Mucosa of stomach (tissue), 1 donor: ENCODE measurements at regions not wholly inside any gene's neighbourhood (a gene's known extent, or its start where the extent isn't known, plus 50 kb on each side); places are given as distances from the start of the nearest gene placed in this dataset.

Experiments
- H3K27me3 ChIP-seq: one replicate; pipeline ENCODE4 v1.7.0; 2013; ENCODE audit warnings: mild to moderate bottlenecking, low read length; ENCODE audit not compliant: control insufficient read depth, insufficient read depth
- H3K36me3 ChIP-seq: one replicate; pipeline ENCODE4 v1.7.0; 2013; ENCODE audit warnings: low read length; ENCODE audit not compliant: control insufficient read depth, insufficient read depth
- H3K4me1 ChIP-seq: one replicate; pipeline ENCODE4 v1.7.0; 2013; ENCODE audit warnings: mild to moderate bottlenecking, low read length; ENCODE audit not compliant: control insufficient read depth, insufficient read depth
- H3K4me3 ChIP-seq: one replicate; pipeline ENCODE4 v1.7.0; 2013; ENCODE audit warnings: low read length
- H3K9ac ChIP-seq: one replicate; pipeline ENCODE4 v1.7.0; 2013; ENCODE audit warnings: mild to moderate bottlenecking, low read length, moderate library complexity
- H3K9me3 ChIP-seq: one replicate; pipeline ENCODE4 v1.7.0; 2013; ENCODE audit warnings: mild to moderate bottlenecking, low read length, moderate library complexity; ENCODE audit not compliant: control insufficient read depth
- donor health status: Pancreatic carcinoma.

DNA sequence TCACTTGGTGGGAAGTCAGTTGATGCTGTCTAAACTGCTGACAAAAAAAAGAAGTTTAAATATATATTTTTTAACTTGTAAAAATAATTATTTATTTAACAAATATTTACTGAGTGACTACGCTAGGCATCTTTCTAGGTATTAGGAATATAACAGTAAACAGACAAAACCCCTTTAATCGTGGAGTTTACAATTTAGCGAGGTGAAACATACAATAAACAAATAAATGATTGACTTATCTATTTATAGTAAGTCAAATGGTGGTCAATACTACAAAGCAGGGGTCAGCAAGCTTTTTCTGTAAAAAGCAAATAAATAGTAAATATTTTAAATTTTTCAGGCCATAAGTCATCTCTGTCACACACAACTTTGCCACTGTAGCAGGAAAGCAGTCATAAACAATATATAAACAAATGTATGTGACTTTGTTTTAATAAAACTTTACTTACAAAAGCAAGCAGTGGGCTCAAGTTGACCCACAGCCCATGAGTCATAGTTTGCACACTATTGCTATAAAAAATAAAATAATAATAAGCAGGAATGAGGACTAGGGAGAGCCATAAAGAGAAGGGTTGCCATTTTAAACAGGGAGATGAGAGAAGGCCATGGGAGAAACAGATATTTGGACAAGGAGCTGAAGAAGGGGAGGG, 263.9 kb downstream of the PLPP3 start:
- no peak overlapping the region for H3K4me3 ChIP-seq
- H3K4me1 ChIP-seq, result no peaks in the 10 kb centered on the region
- H3K36me3 ChIP-seq, result no peaks in the 10 kb centered on the region
- H3K9ac ChIP-seq, result no peak overlapping the region
- H3K27me3 ChIP-seq, result no peaks in the 10 kb centered on the region
- H3K9me3 ChIP-seq, result no peaks in the 10 kb centered on the region

DNA sequence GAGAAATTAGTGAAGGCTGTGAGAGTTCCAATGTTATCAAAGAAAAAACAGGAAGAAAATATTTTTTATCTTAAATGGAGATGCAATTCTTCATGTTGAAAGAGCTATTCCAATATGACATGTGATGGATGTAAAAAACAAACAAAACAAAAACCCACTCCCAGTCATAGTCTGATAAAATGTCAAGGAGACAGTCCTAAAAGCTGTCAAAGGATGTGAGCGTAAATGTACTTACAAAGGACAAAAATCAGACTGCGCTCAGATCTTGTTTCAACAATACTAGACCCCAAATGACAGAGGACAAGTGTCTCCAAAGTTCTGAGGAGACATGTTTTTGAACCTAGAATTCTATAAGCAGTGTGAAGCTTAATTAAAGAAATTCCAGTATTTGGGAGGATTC, 265.8 kb downstream of the PLPP3 start:
- H3K9ac ChIP-seq, result no peak overlapping the region
- H3K9me3 ChIP-seq, result no peaks in the 10 kb centered on the region
- H3K36me3 ChIP-seq, result no peaks in the 10 kb centered on the region
- no peaks in the 10 kb centered on the region for H3K27me3 ChIP-seq
- no peak overlapping the region for H3K4me3 ChIP-seq
- no peaks in the 10 kb centered on the region for H3K4me1 ChIP-seq

DNA sequence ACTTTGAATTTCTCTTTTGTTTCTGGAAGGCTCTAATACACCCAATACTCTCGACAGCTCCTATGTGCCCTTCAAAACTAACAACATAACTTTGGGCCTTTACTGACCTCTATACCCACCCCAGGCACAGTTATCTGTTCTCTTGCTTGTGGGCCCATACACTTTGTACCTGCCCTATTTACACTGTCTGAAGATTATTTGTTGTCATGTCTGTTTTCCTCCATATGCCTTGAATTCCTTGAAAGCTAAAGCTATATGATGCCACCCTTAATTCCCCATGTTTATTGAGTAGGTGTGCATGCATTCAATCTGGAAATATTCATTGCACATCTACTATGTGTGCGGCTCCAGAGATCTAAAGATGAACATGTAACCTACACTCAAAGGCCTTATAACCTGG, 267.6 kb downstream of the PLPP3 start:
- Histone ChIP-seq H3K4me3 (no peak overlapping the region), H3K36me3 (no peaks in the 10 kb centered on the region), H3K9me3 (no peaks in the 10 kb centered on the region), H3K9ac (no peak overlapping the region), H3K27me3 (no peaks in the 10 kb centered on the region), H3K4me1 (no peaks in the 10 kb centered on the region)

DNA sequence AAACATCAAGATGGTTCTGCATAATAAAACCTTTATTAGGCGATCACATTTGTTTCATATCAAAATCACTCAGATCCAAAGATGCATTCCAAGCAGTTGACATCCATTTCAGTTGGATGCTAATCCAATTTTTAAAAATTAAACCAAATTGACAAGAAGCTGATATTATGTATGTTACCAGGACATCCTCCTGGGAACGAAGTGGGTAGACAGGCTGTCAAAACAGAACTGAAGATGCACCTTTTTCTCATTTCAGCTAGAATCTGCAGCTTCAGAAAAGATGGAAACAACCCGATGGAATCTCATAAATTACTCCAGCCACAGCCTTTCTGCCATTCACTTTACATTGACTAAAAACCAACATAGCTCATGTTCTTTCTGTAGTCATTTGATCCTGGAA, 268.4 kb downstream of the PLPP3 start:
- H3K4me3 ChIP-seq, result no peak overlapping the region
- no peaks in the 10 kb centered on the region for H3K4me1 ChIP-seq
- no peak overlapping the region for H3K9ac ChIP-seq
- no peaks in the 10 kb centered on the region for H3K36me3 ChIP-seq
- H3K9me3 ChIP-seq, result no peaks in the 10 kb centered on the region
- H3K27me3 ChIP-seq, result no peaks in the 10 kb centered on the region

DNA sequence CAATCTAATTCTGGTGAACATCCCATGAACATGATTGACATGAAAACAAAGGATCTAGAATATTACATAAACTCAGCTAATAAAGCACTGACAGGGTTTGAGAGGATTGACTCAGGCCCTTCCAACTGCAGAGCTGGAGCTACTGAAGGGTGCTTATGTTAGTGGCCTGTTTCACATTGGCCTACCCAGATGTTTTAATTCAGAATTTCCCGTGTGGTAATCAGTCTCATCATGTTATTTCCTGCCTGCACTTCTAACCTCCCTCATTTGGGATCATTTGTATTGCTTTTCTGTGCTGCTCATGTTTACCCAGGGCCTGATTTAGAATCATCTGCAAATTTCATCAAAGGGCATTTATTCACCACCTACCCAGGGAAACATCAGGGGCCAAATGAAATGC, 270.3 kb downstream of the PLPP3 start:
- no peak overlapping the region for H3K4me3 ChIP-seq
- no peaks in the 10 kb centered on the region for H3K4me1 ChIP-seq
- no peaks in the 10 kb centered on the region for H3K9me3 ChIP-seq
- no peak overlapping the region for H3K9ac ChIP-seq
- H3K36me3 ChIP-seq, result no peaks in the 10 kb centered on the region
- H3K27me3 ChIP-seq, result no peaks in the 10 kb centered on the region

DNA sequence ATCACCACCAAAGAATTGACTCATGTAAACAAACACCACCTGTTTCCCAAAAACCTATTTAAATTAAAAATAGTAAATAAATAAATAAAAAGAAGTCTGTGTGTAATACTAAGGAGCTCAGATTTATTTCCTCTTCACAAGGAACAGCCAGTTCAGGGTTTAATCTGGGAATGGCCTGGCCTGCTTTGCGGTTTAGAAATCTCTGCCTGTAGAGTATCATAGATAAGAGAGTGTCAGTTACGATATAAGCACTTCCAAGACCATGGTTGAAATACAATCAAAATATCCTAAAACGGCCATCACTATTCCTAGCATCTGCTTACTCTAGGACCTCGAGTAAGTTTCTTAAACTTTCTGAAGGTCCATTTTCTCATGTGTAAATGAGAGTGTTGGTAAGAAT, 274.4 kb downstream of the PLPP3 start:
- Histone ChIP-seq H3K27me3 (no peaks in the 10 kb centered on the region), H3K9ac (no peak overlapping the region), H3K4me3 (no peak overlapping the region), H3K4me1 (no peaks in the 10 kb centered on the region), H3K9me3 (no peaks in the 10 kb centered on the region), H3K36me3 (no peaks in the 10 kb centered on the region)

DNA sequence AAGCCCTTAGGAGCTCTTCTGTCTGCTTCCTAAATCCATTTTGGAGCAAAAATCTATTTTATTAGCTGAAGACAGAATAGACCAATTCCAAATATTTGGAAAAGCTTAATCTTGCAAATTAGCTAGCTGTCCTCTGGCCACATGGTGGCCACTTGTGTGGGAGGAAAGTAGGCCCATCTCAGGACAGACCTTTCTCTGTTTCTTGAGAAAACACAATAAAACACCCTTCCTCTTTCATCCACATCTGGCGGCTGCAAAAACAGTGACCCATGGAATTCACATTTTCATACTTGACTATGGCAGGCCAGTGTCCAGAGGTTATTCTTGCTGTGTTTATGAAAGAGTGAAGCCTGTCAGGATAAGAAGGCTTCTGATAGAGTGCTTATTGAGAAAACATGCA, 275.6 kb downstream of the PLPP3 start:
- H3K4me3 ChIP-seq, result no peak overlapping the region
- no peaks in the 10 kb centered on the region for H3K4me1 ChIP-seq
- H3K36me3 ChIP-seq, result no peaks in the 10 kb centered on the region
- no peak overlapping the region for H3K9ac ChIP-seq
- no peaks in the 10 kb centered on the region for H3K9me3 ChIP-seq
- H3K27me3 ChIP-seq, result no peaks in the 10 kb centered on the region

DNA sequence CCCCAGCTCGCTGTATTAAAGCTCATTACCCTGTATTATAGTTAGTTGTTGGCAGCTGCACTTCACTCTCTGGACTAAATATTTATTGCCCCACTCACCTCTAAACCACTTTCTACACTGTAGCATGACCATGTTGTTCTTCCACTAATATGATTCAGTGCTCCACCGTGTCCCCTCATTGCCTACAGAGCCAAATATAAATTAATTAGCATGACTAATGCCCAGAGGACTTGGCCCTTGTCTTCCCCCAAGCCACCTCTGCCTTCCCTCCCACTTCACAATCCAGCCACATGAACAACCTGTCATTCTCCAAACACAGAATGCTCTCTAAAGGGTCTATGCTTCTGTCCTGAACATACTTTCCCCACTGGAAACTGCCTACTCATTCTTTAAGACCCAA, 276.5 kb downstream of the PLPP3 start:
- Histone ChIP-seq H3K36me3 (no peaks in the 10 kb centered on the region), H3K4me1 (no peaks in the 10 kb centered on the region)

DNA sequence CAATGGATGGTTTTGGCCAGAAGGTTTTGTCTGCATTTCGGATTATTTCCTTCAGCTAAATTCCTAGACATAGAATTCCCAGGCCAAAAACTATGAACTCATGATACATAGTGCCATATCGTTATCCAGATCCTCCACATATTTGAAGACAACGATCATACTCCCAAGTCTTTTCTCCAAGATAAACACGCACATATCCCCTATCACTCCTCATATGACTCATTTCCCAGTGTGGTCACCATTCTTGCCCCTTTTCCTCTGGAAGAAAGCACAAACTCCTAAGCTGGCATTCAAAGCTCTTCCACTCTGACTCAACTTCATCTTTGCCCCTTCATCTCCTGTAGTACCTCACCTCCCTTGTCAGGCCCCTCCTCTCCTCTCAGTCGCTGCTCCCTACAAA, 277.6 kb downstream of the PLPP3 start:
- Histone ChIP-seq H3K36me3 (no peaks in the 10 kb centered on the region), H3K9me3 (no peaks in the 10 kb centered on the region), H3K4me1 (no peaks in the 10 kb centered on the region), H3K9ac (no peak overlapping the region), H3K4me3 (no peak overlapping the region), H3K27me3 (no peaks in the 10 kb centered on the region)

More for the DNA sequence above, 276.5 kb downstream of the PLPP3 start:
- Histone ChIP-seq H3K27me3 (no peaks in the 10 kb centered on the region), H3K4me3 (no peak overlapping the region), H3K9me3 (no peaks in the 10 kb centered on the region), H3K9ac (no peak overlapping the region)

DNA sequence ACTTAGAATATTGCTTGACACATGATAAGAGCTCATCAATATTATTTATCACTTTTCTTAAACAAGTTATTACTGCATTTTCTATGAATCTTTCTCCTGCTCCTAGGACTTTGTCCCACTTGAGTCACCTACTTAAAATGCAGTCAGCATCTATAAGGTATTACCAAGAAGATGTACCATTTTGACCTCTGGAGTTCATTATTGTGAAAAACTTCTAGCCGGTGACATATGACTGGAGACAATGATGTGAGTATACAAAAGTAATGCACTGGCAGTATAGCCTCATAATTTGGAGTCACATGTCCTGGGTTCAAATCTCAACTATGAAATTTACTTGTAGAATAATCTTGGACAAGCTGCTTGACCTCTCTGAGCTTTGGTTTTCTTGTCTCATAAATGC, 278.5 kb downstream of the PLPP3 start:
- Histone ChIP-seq H3K9ac (no peak overlapping the region), H3K4me3 (no peak overlapping the region), H3K9me3 (no peaks in the 10 kb centered on the region), H3K4me1 (no peaks in the 10 kb centered on the region), H3K27me3 (no peaks in the 10 kb centered on the region), H3K36me3 (no peaks in the 10 kb centered on the region)

DNA sequence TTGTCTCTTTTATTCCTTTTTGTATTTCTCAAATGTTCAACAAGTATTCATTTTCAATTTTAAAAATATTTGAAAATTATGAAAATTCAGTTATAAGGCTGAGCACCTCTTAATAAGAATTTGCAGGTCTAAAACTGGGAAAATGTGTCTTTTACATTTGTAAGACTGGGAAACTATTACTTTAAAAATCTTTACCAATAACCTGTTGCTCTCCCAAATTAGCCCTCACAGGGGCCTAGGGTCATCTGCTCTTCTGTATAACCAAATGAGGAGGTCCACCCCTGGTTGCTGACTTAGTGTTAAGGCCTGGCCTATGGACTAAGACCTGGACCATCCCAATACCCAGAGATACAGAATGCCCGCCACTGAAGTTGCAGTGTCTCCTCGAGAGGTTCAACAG, 280.5 kb downstream of the PLPP3 start:
- Histone ChIP-seq H3K4me3 (no peak overlapping the region), H3K27me3 (no peaks in the 10 kb centered on the region), H3K36me3 (no peaks in the 10 kb centered on the region), H3K9me3 (no peaks in the 10 kb centered on the region), H3K9ac (no peak overlapping the region), H3K4me1 (no peaks in the 10 kb centered on the region)

DNA sequence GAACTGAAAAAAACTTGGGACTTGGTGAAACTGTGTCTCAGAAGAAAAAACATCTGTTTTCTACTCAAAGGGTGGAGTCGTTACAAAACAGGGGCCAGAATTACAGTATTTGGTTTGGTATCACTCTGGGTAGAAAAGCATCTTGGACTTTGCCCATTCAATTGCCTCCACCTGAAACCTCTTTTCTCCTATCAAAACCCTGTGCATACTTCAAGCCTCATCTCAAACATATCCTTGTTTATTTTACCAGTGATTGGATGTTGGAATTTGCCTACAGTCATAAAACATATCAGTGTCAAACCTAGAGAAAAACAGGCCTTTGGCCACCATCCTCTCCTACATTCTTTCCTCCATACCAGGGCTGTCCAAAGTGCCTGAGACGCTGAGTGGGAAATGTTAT, 281.5 kb downstream of the PLPP3 start:
- H3K4me3 ChIP-seq, result no peak overlapping the region
- H3K4me1 ChIP-seq, result no peaks in the 10 kb centered on the region
- H3K36me3 ChIP-seq, result no peaks in the 10 kb centered on the region
- no peaks in the 10 kb centered on the region for H3K9me3 ChIP-seq
- H3K9ac ChIP-seq, result no peak overlapping the region
- H3K27me3 ChIP-seq, result no peaks in the 10 kb centered on the region

DNA sequence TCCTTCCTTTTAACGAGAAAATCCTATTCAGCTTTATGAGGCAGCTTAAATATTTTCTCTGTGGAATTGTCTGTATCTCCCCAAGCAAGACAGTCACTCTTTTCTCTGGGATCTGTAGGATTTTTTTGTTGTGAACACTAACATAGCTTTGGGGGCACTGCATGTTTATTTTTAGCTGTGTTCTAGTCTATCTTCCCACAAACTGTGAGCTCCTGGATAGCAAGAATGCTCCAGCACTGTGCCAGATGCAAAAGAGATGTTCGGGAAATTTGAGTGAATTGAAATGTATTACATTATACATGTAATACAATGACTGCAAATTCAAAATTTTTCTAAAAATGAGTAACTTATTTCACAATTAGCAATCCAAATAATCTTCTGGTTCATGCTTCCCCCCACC, 282.2 kb downstream of the PLPP3 start:
- Histone ChIP-seq H3K27me3 (no peaks in the 10 kb centered on the region), H3K4me1 (no peaks in the 10 kb centered on the region), H3K4me3 (no peak overlapping the region), H3K9ac (no peak overlapping the region), H3K9me3 (no peaks in the 10 kb centered on the region), H3K36me3 (no peaks in the 10 kb centered on the region)
